LHCN-M2 (cell line): ENCODE measurements at regions not wholly inside any gene's neighbourhood (a gene's known extent, or its start where the extent isn't known, plus 50 kb on each side); places are given as distances from the start of the nearest gene placed in this dataset.

Experiments
- DNase-seq: peaks from one replicate; pipeline ENCODE4 v3.0.0-alpha.2; 2012; ENCODE audit warnings: low read depth

DNA sequence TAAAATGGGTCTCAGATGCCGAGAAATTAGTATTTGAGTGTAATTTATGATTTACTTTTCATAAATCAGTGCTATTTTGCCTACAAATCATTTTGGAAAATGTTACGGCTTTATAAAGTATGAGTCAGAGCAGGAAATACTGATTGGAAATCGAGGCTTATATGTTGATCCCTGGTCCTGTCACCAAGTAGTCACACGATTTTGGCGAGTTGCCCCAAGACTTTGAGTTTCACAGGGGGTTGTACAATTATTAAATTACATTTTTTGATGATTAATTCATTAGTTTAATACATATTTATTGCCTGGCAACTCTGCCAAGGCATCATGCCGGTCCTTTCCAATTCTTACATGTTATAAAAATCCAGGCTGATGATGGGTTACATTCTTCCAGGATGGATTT is 443.9 kb upstream of the KLF4 start:
- DNase-seq, result no peak

DNA sequence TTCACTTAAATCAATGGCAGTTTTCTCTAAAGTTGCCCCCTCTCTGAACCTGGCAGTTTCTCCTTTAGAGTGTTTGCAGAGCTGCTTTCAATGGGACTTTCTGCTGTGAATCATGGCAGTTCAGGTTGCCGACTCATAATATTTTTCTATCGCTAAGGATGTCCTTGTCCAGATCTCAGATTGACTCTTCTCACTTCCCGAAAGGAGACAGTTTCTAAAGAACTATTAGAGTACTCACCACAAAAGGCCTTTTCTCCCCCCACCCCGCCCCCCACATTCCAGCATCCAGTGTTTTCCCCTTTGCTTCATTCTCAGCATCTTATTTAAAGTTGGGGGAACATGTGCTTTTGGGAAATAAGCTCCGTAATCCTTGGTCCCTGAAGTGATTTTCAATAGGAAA is 443.5 kb upstream of the KLF4 start:
- DNase-seq, result peak; percentile 15

DNA sequence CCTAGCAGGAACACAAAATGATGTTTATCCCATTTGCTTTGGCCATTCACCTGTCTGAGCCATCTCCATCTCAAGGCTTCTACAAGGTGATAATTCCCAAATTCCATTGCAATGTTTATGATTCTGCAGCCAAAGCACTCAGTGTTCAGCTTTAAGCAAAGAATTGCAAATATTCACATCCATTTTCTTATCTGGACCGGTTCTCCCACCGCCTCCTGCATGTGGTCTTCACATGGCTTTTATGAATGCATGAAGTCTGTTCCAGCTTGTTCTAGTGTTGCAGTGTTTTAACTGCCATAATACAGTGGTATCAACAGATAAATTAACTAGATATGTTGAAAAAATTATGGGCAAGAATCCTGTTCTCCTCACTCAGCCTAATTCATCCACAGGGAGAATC is 443.0 kb upstream of the KLF4 start:
- DNase-seq, result no peak

DNA sequence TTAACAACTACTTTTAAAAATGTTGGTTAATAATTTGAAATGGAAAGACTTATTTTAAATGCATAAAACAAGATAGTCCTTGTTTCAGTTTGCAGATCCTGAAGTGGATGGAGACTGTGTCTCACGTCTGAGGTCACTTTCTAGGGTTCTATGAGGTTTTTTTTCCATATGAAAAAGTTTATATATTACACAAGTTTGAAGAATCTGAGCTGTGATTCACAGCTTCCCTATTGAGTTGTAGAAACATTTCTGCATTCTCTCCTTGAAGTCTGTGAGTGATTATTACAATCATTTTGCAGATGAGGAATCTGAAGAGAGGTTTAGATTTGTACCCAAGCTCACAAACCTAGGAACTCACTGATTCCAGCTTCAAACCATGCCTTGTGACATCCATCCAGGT is 442.5 kb upstream of the KLF4 start:
- DNase-seq, result no peak

DNA sequence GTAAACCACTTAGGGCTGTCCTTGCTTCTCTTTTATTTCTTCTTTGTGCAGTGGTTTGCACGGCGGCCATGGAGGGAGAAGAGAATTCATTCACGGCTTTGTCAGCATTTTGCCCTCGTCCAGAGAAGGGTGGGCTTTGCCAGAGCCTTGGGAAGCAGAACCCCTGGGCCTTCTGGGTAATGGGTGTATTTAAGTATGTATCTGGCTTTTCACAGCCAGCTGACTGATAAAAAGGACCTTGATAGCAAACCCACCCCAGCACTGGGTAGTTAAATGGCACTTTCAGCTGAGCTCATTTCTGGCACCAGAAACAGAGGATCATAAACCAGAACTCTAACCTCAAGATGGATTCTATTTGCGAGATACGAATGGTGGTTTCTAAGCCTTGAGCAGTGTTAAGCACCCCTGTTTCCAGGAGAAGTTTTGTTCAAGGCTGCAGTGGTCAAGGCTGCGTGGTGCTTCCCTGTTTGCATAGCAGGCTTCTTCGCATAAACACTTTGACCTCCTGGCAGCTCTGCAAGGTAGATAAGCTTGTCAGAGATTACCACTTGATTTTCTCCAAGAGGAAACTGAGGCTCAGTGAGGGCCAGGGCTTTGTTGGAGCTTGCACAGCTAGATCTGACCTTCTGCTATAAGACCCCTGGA is 441.6 kb upstream of the KLF4 start:
- DNase-seq, result no peak

DNA sequence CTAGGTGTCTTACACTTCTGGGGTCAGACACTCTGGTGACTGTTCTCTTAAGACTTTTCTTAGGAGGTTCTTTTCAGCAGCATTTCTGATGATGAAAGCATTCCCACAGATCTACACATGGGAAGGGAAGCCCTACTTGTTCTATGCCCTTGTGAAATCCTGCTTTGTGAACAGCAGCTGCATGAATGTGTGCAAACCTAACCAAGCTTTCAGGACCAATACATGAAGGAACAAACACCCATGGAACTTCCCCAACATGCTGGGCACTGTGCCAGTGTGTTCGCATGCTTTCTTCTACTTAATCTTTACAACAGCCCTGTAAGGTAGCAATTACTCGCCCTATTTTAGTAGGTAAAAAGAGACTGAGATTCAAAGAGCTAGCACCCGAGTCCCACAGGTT is 439.9 kb upstream of the KLF4 start:
- peak; percentile 61 for DNase-seq

DNA sequence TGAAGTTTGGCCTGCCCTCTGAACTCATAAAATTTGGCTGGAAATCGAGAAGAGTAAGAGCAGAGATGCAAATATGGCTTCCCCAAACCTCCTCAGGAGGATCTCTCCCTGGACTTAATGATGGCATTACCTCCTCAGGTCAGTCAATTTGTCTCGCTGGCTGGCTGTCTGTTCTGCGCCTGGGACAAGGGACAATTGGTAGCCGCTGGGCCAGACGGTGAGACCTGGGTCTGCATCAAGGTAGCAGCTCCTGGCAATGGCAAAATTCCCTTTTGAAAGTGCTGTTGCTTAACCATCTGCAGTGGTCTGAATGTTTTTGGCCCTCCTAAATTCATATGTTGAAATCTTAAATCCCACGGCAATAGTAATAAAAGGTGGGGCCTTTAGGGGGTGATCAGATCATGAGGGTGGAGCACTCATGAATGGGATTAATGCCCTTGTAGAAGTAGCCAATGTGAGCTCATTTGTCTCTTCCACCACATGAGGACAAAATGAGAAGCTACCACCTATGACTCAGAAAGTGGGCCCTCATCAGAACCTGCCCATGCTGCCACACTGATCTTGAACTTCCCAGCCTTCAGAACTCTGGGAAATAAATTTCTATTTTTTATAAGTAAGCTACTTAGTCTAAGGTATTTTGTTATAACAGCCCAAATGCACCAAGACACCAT is 439.3 kb upstream of the KLF4 start:
- no peak for DNase-seq

DNA sequence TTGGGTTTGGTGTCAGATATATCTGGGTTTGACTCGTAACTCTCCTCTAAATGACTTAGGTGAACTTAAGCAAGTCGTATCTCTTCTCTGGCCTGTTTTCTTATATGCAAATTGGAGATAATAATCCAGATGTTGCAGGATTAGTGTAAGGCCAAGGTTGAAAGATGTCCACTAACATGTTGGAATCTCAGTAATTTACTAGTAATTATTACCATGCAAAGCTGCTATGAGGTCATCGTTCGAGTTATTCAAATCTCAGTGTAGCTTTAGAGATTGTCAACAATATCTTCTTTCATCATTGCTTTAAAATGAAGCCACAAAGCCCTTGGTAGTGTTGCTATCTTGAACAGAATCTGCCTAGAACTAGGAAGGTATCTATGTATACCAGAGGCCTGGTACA is 437.7 kb upstream of the KLF4 start:
- DNase-seq, result no peak

DNA sequence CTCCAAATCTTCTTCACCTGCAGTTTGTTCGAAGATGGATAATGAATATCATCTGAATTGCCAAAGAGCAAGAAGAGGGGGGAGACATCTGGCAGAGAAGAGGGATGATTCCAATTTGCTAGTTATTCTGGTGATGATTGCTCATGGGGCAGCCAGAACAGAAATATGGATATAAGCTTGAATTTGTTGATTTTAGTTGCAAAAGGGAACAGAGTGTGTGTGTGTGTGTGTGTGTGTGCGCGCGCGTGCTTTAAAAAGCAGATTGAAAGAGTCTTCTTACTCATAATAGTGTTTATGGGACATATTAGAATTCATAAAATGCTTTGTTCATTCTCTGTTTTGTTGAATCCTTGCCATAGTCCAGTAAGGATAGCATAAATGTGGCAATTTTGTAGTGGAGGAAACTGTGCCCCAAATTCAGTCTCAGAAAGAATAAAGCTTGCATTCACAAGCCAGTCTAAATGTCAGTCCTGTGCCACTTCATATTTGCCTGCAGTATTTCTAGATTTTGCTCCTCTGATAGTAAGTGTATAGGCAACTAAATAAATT is 436.3 kb upstream of the KLF4 start:
- DNase-seq, result no peak

DNA sequence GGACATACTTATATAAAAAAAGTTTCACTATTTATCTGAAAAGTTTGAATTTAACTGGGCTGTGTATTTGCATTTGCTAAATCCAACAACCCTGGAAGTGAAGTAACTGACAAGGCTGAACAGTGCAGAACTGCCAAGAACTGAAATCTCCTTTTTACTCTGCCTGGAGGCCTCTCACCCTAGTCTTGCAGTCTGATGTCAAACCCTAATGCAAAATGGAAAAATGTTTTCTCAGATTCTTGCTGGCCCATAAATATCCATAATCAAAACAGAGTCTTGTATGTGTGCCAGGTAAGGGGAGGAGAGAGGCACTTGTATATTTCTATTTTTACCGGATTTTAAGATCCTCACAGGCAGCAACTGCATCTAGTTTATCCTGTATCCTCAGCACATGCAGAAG is 432.7 kb upstream of the KLF4 start:
- DNase-seq, result no peak

DNA sequence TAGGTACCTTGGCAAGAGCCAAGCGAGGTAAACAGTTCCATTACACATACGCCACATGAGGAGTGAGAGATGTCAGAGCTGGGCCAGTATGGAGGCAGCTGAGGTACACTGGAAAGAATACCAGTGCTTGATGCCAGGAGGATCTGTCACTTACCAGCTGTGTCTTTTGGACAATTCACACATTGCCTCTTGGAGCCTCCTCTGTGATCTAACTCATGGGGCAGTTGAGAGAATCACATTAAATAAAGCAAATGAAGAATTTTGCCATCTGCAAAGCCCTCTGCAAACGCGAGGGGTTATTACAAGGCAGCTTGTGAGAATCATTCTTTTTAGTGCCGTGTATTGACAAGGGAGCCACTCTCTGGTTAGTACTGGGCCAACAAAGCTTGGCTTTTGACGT is 429.7 kb upstream of the KLF4 start:
- DNase-seq, result no peak

DNA sequence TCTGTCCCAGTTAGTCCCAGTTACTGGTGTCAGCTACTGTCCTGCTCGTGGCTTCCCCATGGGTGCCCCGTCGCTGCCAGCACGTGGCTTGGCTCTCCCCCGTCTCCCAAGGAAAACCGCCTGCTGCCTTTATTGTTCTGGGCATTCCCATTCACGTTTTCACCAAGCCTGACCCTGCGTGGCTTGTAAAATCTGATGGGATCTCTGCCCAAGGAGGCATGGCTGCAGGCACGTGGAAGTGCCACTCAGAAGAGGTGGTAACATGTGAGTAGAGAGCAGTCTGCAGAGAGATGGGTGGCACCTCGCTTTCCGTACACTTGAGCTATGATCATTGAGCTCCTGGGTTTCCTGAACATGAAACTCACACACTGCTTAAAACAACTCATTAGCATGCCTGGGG is 429.2 kb upstream of the KLF4 start:
- DNase-seq, result no peak

DNA sequence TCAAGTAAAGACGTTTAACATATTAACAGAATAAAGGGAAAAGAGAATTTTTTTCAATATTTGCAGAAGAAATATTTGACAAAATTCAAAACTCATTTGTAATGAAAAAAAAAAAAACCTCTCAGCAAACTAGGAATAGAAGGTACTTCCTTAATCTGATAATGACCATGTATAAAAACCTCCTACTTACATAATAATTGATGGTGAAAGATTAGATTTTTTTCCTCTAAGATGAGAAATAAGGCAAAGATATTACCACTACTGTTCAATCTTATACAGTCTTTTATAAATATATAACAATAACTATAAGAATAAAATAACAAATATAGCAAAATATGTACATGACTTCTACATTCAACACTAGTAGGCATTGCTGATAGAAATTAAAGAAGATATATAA is 424.6 kb upstream of the KLF4 start:
- no peak for DNase-seq

DNA sequence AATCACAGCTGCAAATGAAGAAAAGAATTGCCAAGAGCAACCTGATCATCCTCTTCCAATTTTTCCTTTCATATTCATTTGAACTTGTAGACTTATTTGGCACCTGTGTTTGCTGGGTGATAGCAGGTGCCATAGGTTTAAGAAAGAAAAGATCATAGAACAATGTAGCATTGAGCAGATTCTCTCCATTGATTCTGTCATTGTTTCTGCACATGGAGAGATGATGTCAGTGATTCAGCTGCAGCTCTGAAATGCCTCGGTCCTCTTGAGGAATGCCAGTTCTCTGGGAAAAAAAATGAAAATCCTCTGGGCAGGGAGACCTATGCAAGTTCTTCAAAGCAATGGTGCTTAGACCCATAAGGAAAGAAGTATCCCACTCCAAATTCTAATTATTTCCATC is 418.1 kb upstream of the KLF4 start:
- DNase-seq, result no peak

DNA sequence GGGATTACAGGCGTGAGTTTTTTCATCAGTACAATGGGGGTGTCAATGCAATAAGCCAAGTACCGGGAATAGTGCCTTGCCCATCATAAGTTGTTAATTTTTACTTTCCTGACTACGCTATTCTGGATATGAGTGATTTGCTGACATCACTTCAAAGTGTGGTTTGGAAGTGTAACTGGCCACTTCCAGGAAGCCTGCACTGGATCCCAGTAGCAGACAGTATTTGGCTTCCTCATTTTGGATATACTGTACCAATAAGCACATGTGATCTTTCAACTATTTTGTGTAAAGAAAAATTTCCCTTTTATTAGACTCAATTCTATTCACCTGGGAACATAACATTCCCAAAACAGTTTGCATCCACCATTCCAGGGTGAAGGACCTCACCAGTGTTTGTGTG is 417.7 kb upstream of the KLF4 start:
- DNase-seq, result no peak

DNA sequence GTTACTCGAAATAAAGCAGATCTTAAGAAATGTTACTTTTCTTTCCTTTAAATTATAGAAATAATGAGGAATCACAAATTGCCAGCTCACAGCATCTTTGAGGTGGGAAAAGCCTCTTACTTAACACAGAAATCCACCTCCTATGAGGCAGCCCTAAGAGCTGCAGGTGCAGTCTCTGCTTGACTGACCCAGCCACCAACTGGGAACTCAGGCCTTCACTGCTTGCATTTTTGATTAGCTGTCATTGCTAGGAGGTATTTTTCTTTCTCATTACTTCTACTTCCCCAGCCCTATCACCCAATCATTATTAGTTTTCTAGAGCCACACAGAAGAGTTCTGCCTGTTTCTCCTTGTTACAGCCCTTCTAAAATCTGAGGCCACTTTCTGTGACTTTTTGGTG is 416.5 kb upstream of the KLF4 start:
- no peak for DNase-seq

DNA sequence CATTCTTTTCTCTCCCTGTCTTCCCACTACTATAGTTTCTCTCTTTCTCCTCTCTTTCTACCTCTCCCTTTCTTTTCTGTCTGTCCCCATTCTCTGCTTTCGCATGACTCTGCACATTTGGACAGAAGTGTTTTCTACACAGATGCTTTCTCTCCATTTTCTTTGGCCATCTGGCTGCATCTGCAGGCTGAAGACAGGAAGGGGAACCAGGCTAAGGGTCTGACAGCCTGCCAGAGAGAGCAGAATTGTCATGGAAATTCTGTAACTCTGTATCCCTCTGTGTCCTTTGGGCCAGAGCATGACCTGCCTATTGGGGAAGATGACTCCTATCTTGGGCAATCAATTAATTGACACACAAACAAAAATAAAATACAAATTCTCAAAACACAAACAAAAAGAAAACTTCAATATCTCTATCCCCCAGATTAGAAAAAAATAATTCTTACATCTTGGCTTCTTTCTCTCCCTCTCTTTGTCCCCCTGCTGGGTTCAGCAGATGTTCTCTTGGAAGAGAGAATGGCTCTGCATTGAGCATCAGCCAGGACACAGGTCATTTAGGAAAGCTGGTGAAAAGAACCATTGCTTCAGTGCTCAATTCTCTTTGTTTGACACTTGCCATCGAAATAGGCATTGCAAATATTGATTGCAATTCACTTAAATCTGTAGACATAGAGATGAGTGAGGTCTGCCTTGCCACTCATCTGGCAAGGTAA is 415.9 kb upstream of the KLF4 start:
- DNase-seq, result no peak

DNA sequence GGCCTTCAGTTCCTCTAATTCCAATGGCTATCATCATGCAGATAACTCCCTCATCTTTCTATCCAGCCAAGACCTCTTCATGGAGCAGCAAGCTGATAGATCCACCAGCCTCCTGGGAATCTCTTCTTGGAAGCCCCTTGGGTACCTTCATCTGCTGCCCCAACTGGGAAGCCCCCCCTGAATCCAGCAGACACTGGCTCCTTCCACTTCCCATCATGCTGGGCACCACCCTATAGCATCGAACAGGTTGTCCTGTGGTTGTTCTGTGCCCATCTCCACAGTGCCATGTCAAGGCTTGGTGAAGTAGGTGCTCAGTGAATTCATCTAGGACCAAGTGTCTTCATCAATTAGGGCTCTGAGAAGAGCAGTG is 410.4 kb upstream of the KLF4 start:
- DNase-seq, result no peak

DNA sequence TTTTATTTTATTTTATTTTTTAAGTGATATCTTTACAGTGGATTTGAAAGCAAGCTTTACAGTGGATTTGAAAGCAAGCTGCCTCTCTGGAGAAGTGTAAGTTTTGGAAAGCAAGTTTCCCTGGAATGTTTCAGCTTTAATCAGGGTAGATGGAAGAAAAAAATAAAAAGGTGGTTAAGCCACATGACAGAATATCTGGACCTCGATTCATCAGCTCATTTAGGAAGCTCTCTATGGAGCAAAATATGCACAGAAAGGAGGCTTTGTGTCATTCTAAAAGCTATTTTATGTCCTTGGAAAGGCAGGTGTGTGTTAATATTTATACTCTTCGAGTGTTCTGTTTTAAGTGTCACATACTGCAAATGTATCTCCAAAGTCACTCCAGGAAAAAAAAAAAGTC is 409.2 kb upstream of the KLF4 start:
- DNase-seq, result no peak

DNA sequence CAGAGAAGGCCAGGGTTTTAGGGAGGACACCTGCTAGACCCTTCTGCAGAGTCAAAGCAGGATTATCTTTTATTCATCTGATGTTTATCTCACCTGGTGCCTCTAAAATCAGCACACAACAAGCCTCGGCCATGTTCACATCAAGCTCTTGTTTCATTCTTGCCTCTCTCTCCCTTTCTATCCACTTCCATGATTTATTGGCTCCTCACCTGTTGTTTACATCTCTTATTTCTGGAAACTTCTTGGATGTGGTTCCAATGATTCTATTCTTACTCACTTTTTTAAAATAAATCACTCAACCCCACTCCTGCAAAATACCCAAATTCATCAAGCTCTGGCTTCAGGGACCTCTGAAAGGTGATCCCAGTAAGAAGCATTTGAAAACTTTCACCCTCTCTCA is 407.0 kb upstream of the KLF4 start:
- peak; percentile 72 for DNase-seq

DNA sequence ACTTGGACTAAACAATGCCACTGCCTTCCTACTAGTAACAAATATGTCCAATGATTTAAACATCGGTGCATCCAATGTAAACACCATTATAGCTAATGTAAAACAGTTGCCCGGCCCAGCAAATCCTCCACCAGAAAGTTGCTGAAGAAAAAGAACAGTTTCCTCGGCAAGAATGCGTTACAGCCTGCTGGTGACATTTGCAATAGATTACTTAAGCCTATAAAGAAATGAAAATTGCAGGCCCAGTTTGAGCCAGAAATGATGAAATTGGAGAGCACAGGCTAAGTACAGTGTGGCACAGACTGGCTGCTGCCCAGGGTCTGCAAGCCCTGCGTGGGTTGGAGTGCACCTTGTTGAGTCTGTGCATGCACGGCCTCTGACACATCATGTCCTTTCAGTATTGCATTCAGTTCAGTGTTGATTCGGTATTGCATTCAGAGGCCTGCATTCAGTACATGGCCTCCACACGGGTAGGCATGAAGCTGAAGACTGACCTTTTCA is 406.0 kb upstream of the KLF4 start:
- no peak for DNase-seq

DNA sequence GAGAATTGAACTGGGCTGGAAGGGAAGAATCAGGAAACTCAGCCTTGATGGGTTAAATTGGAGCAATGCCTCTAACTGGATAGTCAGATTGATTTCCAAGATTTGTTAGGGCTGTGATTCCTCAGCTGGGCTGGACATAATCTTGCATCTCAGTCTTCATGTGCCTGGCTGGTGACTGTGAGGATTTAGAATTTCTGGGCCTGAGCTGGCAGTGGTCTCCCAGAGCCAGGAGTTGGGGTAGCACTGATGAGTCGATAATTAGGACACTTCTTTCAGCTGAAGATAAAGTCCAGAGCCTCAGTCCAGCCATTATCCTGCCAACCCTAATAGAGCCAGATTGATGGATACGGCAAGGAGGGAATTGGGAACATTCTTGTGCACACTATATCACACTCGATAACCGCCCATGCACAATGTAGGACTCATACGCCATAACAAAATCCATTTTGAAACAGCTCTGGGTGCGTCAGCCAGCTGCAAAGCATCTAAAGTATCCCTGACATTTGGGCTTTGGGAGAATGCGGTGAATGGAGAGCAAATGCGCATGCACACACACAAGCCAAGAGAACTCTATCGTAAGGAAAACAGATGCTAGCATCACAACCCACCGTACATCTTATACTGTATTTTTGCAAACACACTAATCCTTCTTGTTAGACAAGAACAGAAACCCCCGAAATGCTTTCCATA is 405.1 kb upstream of the KLF4 start:
- DNase-seq, result peak; percentile 19
